GM12878 (cell line): ENCODE measurements at regions not wholly inside any gene's neighbourhood (a gene's known extent, or its start where the extent isn't known, plus 50 kb on each side); places are given as distances from the start of the nearest gene placed in this dataset.
"Not testable (repeated sequence)": the region's sequence is repeated elsewhere in the genome, so short reads cannot be mapped to it uniquely, and the experiment has no call there.

Experiments used
- ATAC-seq: fragments of 200-7000 bp; cut with Tn5 transposase; 3 replicates; pipeline ENCODE4 v1.9.1; 2020; ENCODE audit warnings: mild to moderate bottlenecking, moderate library complexity
- BruUV-seq: library from RNA; stranded (reverse); fragments of 400-500 nt; replicated peaks from 2 replicates; lab custom pipeline; 2021; lab: Mats Ljungman, UMichigan
- CTCF ChIA-PET: fragments of 300-600 bp; sonication (Branson Sonifier 250); formaldehyde crosslinking; extraction: SDS; loops from one replicate; lab custom pipeline; 2021; ENCODE audit warnings: inconsistent platforms; lab: Yijun Ruan, JAX
- POLR2A ChIA-PET: fragments of 350-600 bp; formaldehyde crosslinking; extraction: SDS; loops from one replicate; lab custom pipeline; 2021; ENCODE audit warnings: inconsistent platforms; lab: Charles Lee
- RAD21 ChIA-PET: fragments of 300-600 bp; sonication (Branson Sonifier 250); formaldehyde crosslinking; loops from one replicate; lab custom pipeline; 2023; ENCODE audit warnings: antibody characterized with exemption; ENCODE audit not compliant: unreplicated experiment; lab: Charles Lee
- SMC1A ChIA-PET: fragments of 300-600 bp; sonication (Branson Sonifier 250); formaldehyde crosslinking; loops from one replicate; lab custom pipeline; 2023; ENCODE audit not compliant: unreplicated experiment, uncharacterized antibody; lab: Charles Lee
- DNase-seq: peaks from one replicate; pipeline ENCODE4 v3.0.0-alpha.2; 2011; ENCODE audit warnings: low read depth, low spot score
- FAIRE-seq: peaks from 3 replicates; lab custom pipeline; 2011; peaks lifted over from hg19 to GRCh38; lab: Jason Lieb, UNC
- H2AFZ ChIP-seq: 2 replicates; pipeline ENCODE4 v1.6.0; 2011; ENCODE audit warnings: low read depth, low read length, control low read depth; ENCODE audit not compliant: control insufficient read depth
- H3K27ac ChIP-seq: 2 replicates; pipeline ENCODE4 v1.5.1; 2011; ENCODE audit warnings: control low read depth; ENCODE audit not compliant: control insufficient read depth, insufficient read depth
- H3K27me3 ChIP-seq, 2 experiments: replicated peaks in 1 of 2; 2 replicates each; pipeline versions ENCODE4 v1.6.0 to v1.6.1; 2011; ENCODE audit warnings: low read length in 1 of 2; ENCODE audit not compliant: control insufficient read depth in 2 of 2, insufficient read depth in 2 of 2
- H3K36me3 ChIP-seq, 2 experiments: 2 replicates each; pipeline ENCODE4 v1.5.1; 2011; ENCODE audit warnings: low read length in 1 of 2; ENCODE audit not compliant: control insufficient read depth in 2 of 2, insufficient read depth in 2 of 2
- H3K4me1 ChIP-seq: 2 replicates; pipeline ENCODE4 v1.6.1; 2011; ENCODE audit warnings: mild to moderate bottlenecking, low read length, moderate library complexity, mixed read lengths; ENCODE audit not compliant: control insufficient read depth, insufficient read depth
- H3K4me2 ChIP-seq: 2 replicates; pipeline ENCODE4 v1.6.0; 2011; ENCODE audit warnings: control low read depth; ENCODE audit not compliant: control insufficient read depth, insufficient read depth
- H3K4me3 ChIP-seq: fragments of 200-600 bp; sonication (generic); 2 replicates; pipeline ENCODE4 v1.5.1; 2016
- H3K79me2 ChIP-seq: 2 replicates; pipeline ENCODE4 v1.6.0; 2011; ENCODE audit warnings: low read length; ENCODE audit not compliant: control insufficient read depth, insufficient read depth
- H3K9ac ChIP-seq: 2 replicates; pipeline ENCODE4 v1.8.0; 2011; ENCODE audit warnings: low read length, control low read depth, mixed read lengths; ENCODE audit not compliant: control insufficient read depth, insufficient read depth
- H3K9me3 ChIP-seq: replicated peaks from 3 replicates; pipeline ENCODE4 v1.5.1; 2011; ENCODE audit warnings: mild to moderate bottlenecking, low read length; ENCODE audit not compliant: control insufficient read depth, insufficient read depth
- H4K20me1 ChIP-seq: 2 replicates; pipeline ENCODE4 v1.6.0; 2011; ENCODE audit not compliant: control insufficient read depth, insufficient read depth
- CBX3 ChIP-seq: fragments of 200-600 bp; sonication (generic); IDR thresholded peaks from 2 replicates; pipeline ENCODE4 v1.6.1; 2016; ENCODE audit warnings: low read depth, borderline replicate concordance
- IKZF2 ChIP-seq, 2 experiments: fragments of 450-650 bp; IDR thresholded peaks; 2 replicates each; pipeline ENCODE4 v1.6.1; 2017; ENCODE audit warnings: mild to moderate bottlenecking in 2 of 2, moderate library complexity in 2 of 2
- JUND ChIP-seq: IDR thresholded peaks from 2 replicates; pipeline ENCODE4 v1.6.1; 2012; ENCODE audit warnings: low read depth, mild to moderate bottlenecking, low read length, improper control_type of control experiment, moderate library complexity
- PAX8 ChIP-seq: fragments of 450-650 bp; IDR thresholded peaks from 2 replicates; pipeline ENCODE4 v1.6.1; 2017; ENCODE audit warnings: mild to moderate bottlenecking, moderate library complexity
- WGBS: methylation state at CpG from one replicate; pipeline ENCODE4 v1.1.6; 2016; ENCODE audit warnings: low lambda C conversion rate; ENCODE audit not compliant: insufficient replicate concordance, insufficient coverage; ENCODE audit errors: missing lambda C conversion rate; 5-methylcytosine and 5-hydroxymethylcytosine counted together
- in situ Hi-C: fragments of 300-500 bp; cut with MboI; formaldehyde crosslinking; loops from 9 replicates; pipeline ENCODE4 v1.14.3; 2018; ENCODE audit warnings: mixed read lengths
- intact Hi-C: fragments of 100-400 bp; cut with micrococcal nuclease; formaldehyde crosslinking; loops from one replicate; pipeline ENCODE4 v1.14.2; 2022; ENCODE audit not compliant: unreplicated experiment
- TF ChIP-seq, protein P1 (sequence below): IDR thresholded peaks from 2 replicates; pipeline ENCODE4 v1.6.1; 2012; ENCODE audit warnings: low read depth, low read length, improper control_type of control experiment
- TF ChIP-seq, protein P2 (sequence below): fragments of 450-650 bp; IDR thresholded peaks from 2 replicates; pipeline ENCODE4 v1.6.1; 2018; ENCODE audit warnings: mild to moderate bottlenecking, low read depth, moderate library complexity; ENCODE audit not compliant: partially characterized antibody
- TF ChIP-seq, protein P3 (sequence below): IDR thresholded peaks from 2 replicates; pipeline ENCODE4 v1.6.1; 2012; ENCODE audit warnings: improper control_type of control experiment, low read depth, low read length; ENCODE audit not compliant: insufficient replicate concordance

DNA sequence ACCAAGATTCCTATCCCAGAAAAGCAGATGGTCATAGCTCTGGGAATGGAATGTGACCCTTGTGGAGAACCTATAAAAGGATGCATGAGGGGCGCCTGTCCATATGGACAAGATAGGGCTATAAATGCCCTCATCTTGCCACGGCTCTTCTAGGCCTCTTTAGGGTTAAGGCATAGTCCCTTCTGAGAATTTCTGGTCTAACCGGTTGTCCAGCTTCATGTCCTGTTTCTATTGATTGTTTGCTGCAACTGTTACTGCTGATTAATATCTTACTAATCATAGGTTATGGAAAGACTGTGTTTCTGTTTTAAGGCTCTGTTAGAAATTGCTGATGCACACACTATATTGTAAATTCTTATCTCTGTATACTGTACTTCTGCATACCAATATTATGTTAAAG lies 462.6 kb upstream of the FSIP2 start:
- H3K36me3 ChIP-seq, H2AFZ ChIP-seq, ATAC-seq, H4K20me1 ChIP-seq, BruUV-seq, H3K27me3 ChIP-seq, H3K4me1 ChIP-seq, H3K4me3 ChIP-seq, intact Hi-C loops, FAIRE-seq, H3K9me3 ChIP-seq, in situ Hi-C loops, H3K27ac ChIP-seq, DNase-seq, H3K79me2 ChIP-seq, H3K9ac ChIP-seq, H3K4me2 ChIP-seq, POLR2A ChIA-PET: not testable (repeated sequence)
- WGBS: 31% methylated on average over 3 of the region's 3 CpGs
- CTCF ChIA-PET: interaction anchor here (7.3 to 8.8 kb wide), 2 partner anchors 15 to 64 kb away, joined by 37 to 149 read pairs; no protein-coding TSS in a partner anchor
- SMC1A ChIA-PET: interaction anchor here (1.7 to 7.6 kb wide), 9 partner anchors 9 to 67 kb away, joined by 4 to 70 read pairs (median 6); no protein-coding TSS in a partner anchor
- RAD21 ChIA-PET: interaction anchor here (0.7 to 8.8 kb wide), 2 partner anchors 64 to 167 kb away, joined by 3 to 112 read pairs; no protein-coding TSS in a partner anchor

DNA sequence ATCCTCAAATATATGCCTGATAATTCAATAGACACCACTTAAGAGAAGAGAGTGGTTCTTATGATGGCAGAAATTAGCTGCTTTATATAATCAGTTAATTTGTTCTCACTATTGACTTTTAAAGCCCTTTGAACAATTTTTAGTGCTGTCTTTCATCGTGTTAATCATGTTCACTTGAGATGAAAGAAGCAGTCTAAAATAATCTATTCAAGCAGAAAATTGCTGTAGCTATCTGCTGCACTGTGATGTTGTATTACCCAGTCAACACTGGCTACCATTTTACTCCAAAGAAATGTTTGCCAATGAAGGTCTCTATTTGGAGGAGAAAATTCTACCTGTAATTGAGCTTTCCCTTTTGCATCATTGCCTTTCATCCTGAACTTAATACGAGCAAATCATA lies 459.8 kb upstream of the FSIP2 start:
- BruUV-seq: no TSS peak
- in situ Hi-C loops: no loop called here
- ChIA-PET CTCF (interaction anchor here (0.9 to 8.8 kb wide), 7 partner anchors 12 to 1211 kb away, joined by 3 to 149 read pairs (median 6); no protein-coding TSS in a partner anchor), RAD21 (interaction anchor here (1.4 to 8.8 kb wide), 2 partner anchors 20 to 66 kb away, joined by 3 to 112 read pairs; no protein-coding TSS in a partner anchor), SMC1A (interaction anchor here (0.8 to 7.6 kb wide), 6 partner anchors 12 to 97 kb away, joined by 3 to 70 read pairs (median 4); no protein-coding TSS in a partner anchor), POLR2A (no interaction called here)
- Histone ChIP-seq H3K27ac (no peak overlapping the region), H2AFZ (no peak overlapping the region), H3K4me1 (no peaks in the 10 kb centered on the region), H3K27me3 (no peaks in the 10 kb centered on the region), H3K79me2 (no peaks in the 10 kb centered on the region), H3K4me3 (no peak overlapping the region), H3K9ac (no peak overlapping the region), H4K20me1 (no peaks in the 10 kb centered on the region), H3K4me2 (no peak overlapping the region), H3K36me3 (no peaks in the 10 kb centered on the region), H3K9me3 (no peaks in the 10 kb centered on the region)
- FAIRE-seq (no peak), DNase-seq (no peak), ATAC-seq (no peak)
- 2% methylated on average over 2 of the region's 2 CpGs for WGBS
- intact Hi-C loops: no loop called here
- TF ChIP-seq PAX8 (no peak), JUND (no peak), IKZF2 (IDR thresholded peaks at IDR 0.05) (no peak), CBX3 (no peak)
- TF ChIP-seq, protein P1, sequence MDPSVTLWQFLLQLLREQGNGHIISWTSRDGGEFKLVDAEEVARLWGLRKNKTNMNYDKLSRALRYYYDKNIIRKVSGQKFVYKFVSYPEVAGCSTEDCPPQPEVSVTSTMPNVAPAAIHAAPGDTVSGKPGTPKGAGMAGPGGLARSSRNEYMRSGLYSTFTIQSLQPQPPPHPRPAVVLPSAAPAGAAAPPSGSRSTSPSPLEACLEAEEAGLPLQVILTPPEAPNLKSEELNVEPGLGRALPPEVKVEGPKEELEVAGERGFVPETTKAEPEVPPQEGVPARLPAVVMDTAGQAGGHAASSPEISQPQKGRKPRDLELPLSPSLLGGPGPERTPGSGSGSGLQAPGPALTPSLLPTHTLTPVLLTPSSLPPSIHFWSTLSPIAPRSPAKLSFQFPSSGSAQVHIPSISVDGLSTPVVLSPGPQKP: no peak
- TF ChIP-seq, protein P2, sequence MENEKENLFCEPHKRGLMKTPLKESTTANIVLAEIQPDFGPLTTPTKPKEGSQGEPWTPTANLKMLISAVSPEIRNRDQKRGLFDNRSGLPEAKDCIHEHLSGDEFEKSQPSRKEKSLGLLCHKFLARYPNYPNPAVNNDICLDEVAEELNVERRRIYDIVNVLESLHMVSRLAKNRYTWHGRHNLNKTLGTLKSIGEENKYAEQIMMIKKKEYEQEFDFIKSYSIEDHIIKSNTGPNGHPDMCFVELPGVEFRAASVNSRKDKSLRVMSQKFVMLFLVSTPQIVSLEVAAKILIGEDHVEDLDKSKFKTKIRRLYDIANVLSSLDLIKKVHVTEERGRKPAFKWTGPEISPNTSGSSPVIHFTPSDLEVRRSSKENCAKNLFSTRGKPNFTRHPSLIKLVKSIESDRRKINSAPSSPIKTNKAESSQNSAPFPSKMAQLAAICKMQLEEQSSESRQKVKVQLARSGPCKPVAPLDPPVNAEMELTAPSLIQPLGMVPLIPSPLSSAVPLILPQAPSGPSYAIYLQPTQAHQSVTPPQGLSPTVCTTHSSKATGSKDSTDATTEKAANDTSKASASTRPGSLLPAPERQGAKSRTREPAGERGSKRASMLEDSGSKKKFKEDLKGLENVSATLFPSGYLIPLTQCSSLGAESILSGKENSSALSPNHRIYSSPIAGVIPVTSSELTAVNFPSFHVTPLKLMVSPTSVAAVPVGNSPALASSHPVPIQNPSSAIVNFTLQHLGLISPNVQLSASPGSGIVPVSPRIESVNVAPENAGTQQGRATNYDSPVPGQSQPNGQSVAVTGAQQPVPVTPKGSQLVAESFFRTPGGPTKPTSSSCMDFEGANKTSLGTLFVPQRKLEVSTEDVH: no peak
- TF ChIP-seq, protein P3, sequence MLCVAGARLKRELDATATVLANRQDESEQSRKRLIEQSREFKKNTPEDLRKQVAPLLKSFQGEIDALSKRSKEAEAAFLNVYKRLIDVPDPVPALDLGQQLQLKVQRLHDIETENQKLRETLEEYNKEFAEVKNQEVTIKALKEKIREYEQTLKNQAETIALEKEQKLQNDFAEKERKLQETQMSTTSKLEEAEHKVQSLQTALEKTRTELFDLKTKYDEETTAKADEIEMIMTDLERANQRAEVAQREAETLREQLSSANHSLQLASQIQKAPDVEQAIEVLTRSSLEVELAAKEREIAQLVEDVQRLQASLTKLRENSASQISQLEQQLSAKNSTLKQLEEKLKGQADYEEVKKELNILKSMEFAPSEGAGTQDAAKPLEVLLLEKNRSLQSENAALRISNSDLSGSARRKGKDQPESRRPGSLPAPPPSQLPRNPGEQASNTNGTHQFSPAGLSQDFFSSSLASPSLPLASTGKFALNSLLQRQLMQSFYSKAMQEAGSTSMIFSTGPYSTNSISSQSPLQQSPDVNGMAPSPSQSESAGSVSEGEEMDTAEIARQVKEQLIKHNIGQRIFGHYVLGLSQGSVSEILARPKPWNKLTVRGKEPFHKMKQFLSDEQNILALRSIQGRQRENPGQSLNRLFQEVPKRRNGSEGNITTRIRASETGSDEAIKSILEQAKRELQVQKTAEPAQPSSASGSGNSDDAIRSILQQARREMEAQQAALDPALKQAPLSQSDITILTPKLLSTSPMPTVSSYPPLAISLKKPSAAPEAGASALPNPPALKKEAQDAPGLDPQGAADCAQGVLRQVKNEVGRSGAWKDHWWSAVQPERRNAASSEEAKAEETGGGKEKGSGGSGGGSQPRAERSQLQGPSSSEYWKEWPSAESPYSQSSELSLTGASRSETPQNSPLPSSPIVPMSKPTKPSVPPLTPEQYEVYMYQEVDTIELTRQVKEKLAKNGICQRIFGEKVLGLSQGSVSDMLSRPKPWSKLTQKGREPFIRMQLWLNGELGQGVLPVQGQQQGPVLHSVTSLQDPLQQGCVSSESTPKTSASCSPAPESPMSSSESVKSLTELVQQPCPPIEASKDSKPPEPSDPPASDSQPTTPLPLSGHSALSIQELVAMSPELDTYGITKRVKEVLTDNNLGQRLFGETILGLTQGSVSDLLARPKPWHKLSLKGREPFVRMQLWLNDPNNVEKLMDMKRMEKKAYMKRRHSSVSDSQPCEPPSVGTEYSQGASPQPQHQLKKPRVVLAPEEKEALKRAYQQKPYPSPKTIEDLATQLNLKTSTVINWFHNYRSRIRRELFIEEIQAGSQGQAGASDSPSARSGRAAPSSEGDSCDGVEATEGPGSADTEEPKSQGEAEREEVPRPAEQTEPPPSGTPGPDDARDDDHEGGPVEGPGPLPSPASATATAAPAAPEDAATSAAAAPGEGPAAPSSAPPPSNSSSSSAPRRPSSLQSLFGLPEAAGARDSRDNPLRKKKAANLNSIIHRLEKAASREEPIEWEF: no peak
